ENCODE measurements at regions not wholly inside any gene's neighbourhood (a gene's known extent, or its start where the extent isn't known, plus 50 kb on each side); places are given as distances from the start of the nearest gene placed in this dataset.

GRCh38 chr12:88684170-88684569 is 103.9 kb upstream of the KITLG start:
- TF ChIP-seq EZH2 (optimal IDR thresholded peaks at IDR 0.05; ENCODE audit: low read depth, low read length) = no peak
- TF ChIP-seq, protein P1, sequence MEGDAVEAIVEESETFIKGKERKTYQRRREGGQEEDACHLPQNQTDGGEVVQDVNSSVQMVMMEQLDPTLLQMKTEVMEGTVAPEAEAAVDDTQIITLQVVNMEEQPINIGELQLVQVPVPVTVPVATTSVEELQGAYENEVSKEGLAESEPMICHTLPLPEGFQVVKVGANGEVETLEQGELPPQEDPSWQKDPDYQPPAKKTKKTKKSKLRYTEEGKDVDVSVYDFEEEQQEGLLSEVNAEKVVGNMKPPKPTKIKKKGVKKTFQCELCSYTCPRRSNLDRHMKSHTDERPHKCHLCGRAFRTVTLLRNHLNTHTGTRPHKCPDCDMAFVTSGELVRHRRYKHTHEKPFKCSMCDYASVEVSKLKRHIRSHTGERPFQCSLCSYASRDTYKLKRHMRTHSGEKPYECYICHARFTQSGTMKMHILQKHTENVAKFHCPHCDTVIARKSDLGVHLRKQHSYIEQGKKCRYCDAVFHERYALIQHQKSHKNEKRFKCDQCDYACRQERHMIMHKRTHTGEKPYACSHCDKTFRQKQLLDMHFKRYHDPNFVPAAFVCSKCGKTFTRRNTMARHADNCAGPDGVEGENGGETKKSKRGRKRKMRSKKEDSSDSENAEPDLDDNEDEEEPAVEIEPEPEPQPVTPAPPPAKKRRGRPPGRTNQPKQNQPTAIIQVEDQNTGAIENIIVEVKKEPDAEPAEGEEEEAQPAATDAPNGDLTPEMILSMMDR (IDR thresholded peaks at IDR 0.05; ENCODE audit: low read length) = no peak

All from MM.1S (cell line).